OCI-LY7 (cell line): ENCODE measurements at regions not wholly inside any gene's neighbourhood (a gene's known extent, or its start where the extent isn't known, plus 50 kb on each side); places are given as distances from the start of the nearest gene placed in this dataset.

Experiments used
- CTCF ChIP-seq: fragments of 200-600 bp; sonication (generic); conservative IDR thresholded peaks from 2 replicates; pipeline ENCODE4 v1.5.1; 2014; ENCODE audit warnings: mild to moderate bottlenecking, antibody characterized with exemption, low read length, moderate library complexity, mixed read lengths
- EZH2phosphoT487 ChIP-seq: fragments of 200-600 bp; sonication (generic); IDR thresholded peaks from 2 replicates; pipeline ENCODE4 v1.6.1; 2018; ENCODE audit warnings: low read depth, borderline replicate concordance, mild to moderate bottlenecking, mixed run types, antibody characterized with exemption, low read length, moderate library complexity, mixed read lengths

- no peak for TF ChIP-seq CTCF
- no peak for TF ChIP-seq EZH2phosphoT487
Observed at GRCh38 chr4:11606078-11606477, 177.4 kb upstream of the HS3ST1 start.
